H9 (cell line): ENCODE measurements at regions not wholly inside any gene's neighbourhood (a gene's known extent, or its start where the extent isn't known, plus 50 kb on each side); places are given as distances from the start of the nearest gene placed in this dataset.

Experiments
- DNase-seq: peaks from one replicate; pipeline ENCODE4 v3.0.0-alpha.2; 2017
- H2AFZ ChIP-seq: one replicate; pipeline ENCODE4 v1.6.1; 2013; ENCODE audit warnings: mild to moderate bottlenecking, low read length, control low read depth, moderate library complexity
- H2AK5ac ChIP-seq: 2 replicates; pipeline ENCODE4 v1.6.1; 2013; ENCODE audit warnings: low read length, control low read depth, mixed read lengths; ENCODE audit not compliant: insufficient read length
- H2BK120ac ChIP-seq: one replicate; pipeline ENCODE4 v1.6.1; 2013; ENCODE audit warnings: low read depth, mild to moderate bottlenecking, low read length, control low read depth, inconsistent platforms; ENCODE audit not compliant: poor library complexity, severe bottlenecking
- H2BK12ac ChIP-seq: 2 replicates; pipeline ENCODE4 v1.6.1; 2013; ENCODE audit warnings: low read length, control low read depth, mixed read lengths, low read depth; ENCODE audit not compliant: insufficient read length
- H2BK15ac ChIP-seq: 2 replicates; pipeline ENCODE4 v1.6.1; 2013; ENCODE audit warnings: low read depth, low read length, control low read depth
- H2BK20ac ChIP-seq: one replicate; pipeline ENCODE4 v1.6.1; 2013; ENCODE audit warnings: low read depth, mild to moderate bottlenecking, low read length, control low read depth, inconsistent platforms; ENCODE audit not compliant: poor library complexity, severe bottlenecking
- H2BK5ac ChIP-seq: 2 replicates; pipeline ENCODE4 v1.6.1; 2013; ENCODE audit warnings: low read length, control low read depth, mixed read lengths; ENCODE audit not compliant: insufficient read length
- H3K14ac ChIP-seq: 2 replicates; pipeline ENCODE4 v1.6.1; 2013; ENCODE audit warnings: low read length, control low read depth; ENCODE audit not compliant: insufficient read depth
- H3K18ac ChIP-seq: 2 replicates; pipeline ENCODE4 v1.6.1; 2013; ENCODE audit warnings: low read depth, mild to moderate bottlenecking, mixed read lengths, low read length, control low read depth; ENCODE audit not compliant: insufficient read length
- H3K23ac ChIP-seq: 2 replicates; pipeline ENCODE4 v1.6.1; 2013; ENCODE audit warnings: low read length, control low read depth, mixed read lengths, low read depth; ENCODE audit not compliant: insufficient read length
- H3K23me2 ChIP-seq: 2 replicates; pipeline ENCODE4 v1.6.1; 2013; ENCODE audit warnings: low read depth, mild to moderate bottlenecking, mixed read lengths, low read length, control low read depth; ENCODE audit not compliant: insufficient read length, poor library complexity, severe bottlenecking
- H3K27ac ChIP-seq: 2 replicates; pipeline ENCODE4 v1.5.1; 2013; ENCODE audit warnings: low read length, control low read depth, mixed read lengths, low read depth; ENCODE audit not compliant: insufficient read length
- H3K27me3 ChIP-seq: 2 replicates; pipeline ENCODE4 v1.6.1; 2013; ENCODE audit warnings: low read length, control low read depth, inconsistent platforms; ENCODE audit not compliant: insufficient read depth
- H3K4ac ChIP-seq: 2 replicates; pipeline ENCODE4 v1.6.1; 2013; ENCODE audit warnings: low read depth, mild to moderate bottlenecking, control low read depth, inconsistent platforms, low read length, moderate library complexity
- H3K4me1 ChIP-seq: 2 replicates; pipeline ENCODE4 v1.6.1; 2013; ENCODE audit warnings: low read length, control low read depth, inconsistent platforms; ENCODE audit not compliant: insufficient read depth
- H3K4me2 ChIP-seq: 2 replicates; pipeline ENCODE4 v1.6.1; 2013; ENCODE audit warnings: low read length, control low read depth, mixed read lengths; ENCODE audit not compliant: insufficient read length, insufficient read depth
- H3K56ac ChIP-seq: 2 replicates; pipeline ENCODE4 v1.6.1; 2013; ENCODE audit warnings: low read depth, mild to moderate bottlenecking, mixed read lengths, low read length, control low read depth; ENCODE audit not compliant: insufficient read length
- H3K79me1 ChIP-seq: 2 replicates; pipeline ENCODE4 v1.6.1; 2013; ENCODE audit warnings: low read depth, mild to moderate bottlenecking, moderate library complexity, low read length, control low read depth, inconsistent platforms; ENCODE audit not compliant: insufficient read depth, poor library complexity, severe bottlenecking
- H3K79me2 ChIP-seq: 2 replicates; pipeline ENCODE4 v1.6.1; 2013; ENCODE audit warnings: low read length, control low read depth, inconsistent platforms; ENCODE audit not compliant: insufficient read depth
- H3K9ac ChIP-seq: 2 replicates; pipeline ENCODE4 v1.6.1; 2013; ENCODE audit warnings: low read length, control low read depth, mixed read lengths; ENCODE audit not compliant: insufficient read length; ENCODE audit errors: extremely low read depth
- H3K9me3 ChIP-seq: one replicate; pipeline ENCODE4 v1.6.1; 2013; ENCODE audit warnings: low read depth, low read length, inconsistent platforms; ENCODE audit not compliant: control insufficient read depth
- H3T11ph ChIP-seq: one replicate; pipeline ENCODE4 v1.6.1; 2013; ENCODE audit warnings: mild to moderate bottlenecking, low read length, control low read depth, inconsistent platforms
- H4K20me1 ChIP-seq: one replicate; pipeline ENCODE4 v1.6.1; 2013; ENCODE audit not compliant: control insufficient read depth, insufficient read length, insufficient read depth
- H4K5ac ChIP-seq: 2 replicates; pipeline ENCODE4 v1.6.1; 2013; ENCODE audit warnings: low read depth, mild to moderate bottlenecking, mixed read lengths, low read length, control low read depth; ENCODE audit not compliant: insufficient read length
- H4K8ac ChIP-seq: replicated peaks from 2 replicates; pipeline ENCODE4 v1.6.1; 2013; ENCODE audit warnings: low read length, control low read depth, mixed read lengths, low read depth; ENCODE audit not compliant: insufficient read length
- H4K91ac ChIP-seq: 2 replicates; pipeline ENCODE4 v1.6.1; 2013; ENCODE audit warnings: low read depth, mild to moderate bottlenecking, moderate library complexity, mixed read lengths, low read length, control low read depth; ENCODE audit not compliant: insufficient read length
- H3K27ac Mint-ChIP-seq, 3 experiments: 2 replicates in 2 of 3; 3 replicates in 1 of 3; pipeline ENCODE4 v1.8.0; 2020 to 2021; ENCODE audit warnings: mixed read lengths in 3 of 3, mild to moderate bottlenecking in 1 of 3, moderate library complexity in 1 of 3
- H3K27me3 Mint-ChIP-seq: 2 replicates; pipeline ENCODE4 v1.8.0; 2021; ENCODE audit warnings: low read depth, mild to moderate bottlenecking, moderate library complexity, mixed read lengths
- H3K36me3 Mint-ChIP-seq, 3 experiments: 2 replicates in 2 of 3; 3 replicates in 1 of 3; pipeline ENCODE4 v1.8.0; 2020 to 2021; ENCODE audit warnings: low read depth in 3 of 3, mixed read lengths in 3 of 3; ENCODE audit not compliant: insufficient read depth in 1 of 3
- H3K4me1 Mint-ChIP-seq, 2 experiments: 2 replicates each; pipeline ENCODE4 v1.8.0; 2020; ENCODE audit warnings: mixed read lengths in 2 of 2
- H3K4me3 Mint-ChIP-seq, 2 experiments: 2 replicates in 1 of 2; 3 replicates in 1 of 2; pipeline ENCODE4 v1.8.0; 2020 to 2021; ENCODE audit warnings: mild to moderate bottlenecking in 2 of 2, mixed read lengths in 2 of 2, moderate library complexity in 1 of 2
- H3K9me3 Mint-ChIP-seq, 2 experiments: 2 replicates in 1 of 2; 3 replicates in 1 of 2; pipeline ENCODE4 v1.8.0; 2020; ENCODE audit warnings: mild to moderate bottlenecking in 2 of 2, mixed read lengths in 2 of 2, moderate library complexity in 1 of 2
- WGBS: extraction: QIAGEN DNeasy Blood & Tissue Kit; methylation state at CpG from one replicate; pipeline ENCODE4 v1.1.7; 2013; ENCODE audit warnings: missing lambda C conversion rate, low lambda C conversion rate, mixed read lengths; ENCODE audit not compliant: insufficient read length; ENCODE audit errors: extremely low coverage; 5-methylcytosine and 5-hydroxymethylcytosine counted together
- TF ChIP-seq, protein P1 (sequence below): fragments of 200-600 bp; sonication (generic); conservative IDR thresholded peaks from 3 replicates; pipeline ENCODE4 v1.8.0; 2021; ENCODE audit warnings: antibody characterized with exemption, mild to moderate bottlenecking

GRCh38 chr4:53920883-53921282 lies 143.5 kb downstream of the CHIC2 start:
- Histone ChIP-seq H3K4me1 (peaks cover 4% of the 10 kb centered on the region; the same call in 1 of the 2 replicates), H3K79me1 (no peaks in the 10 kb centered on the region), H3K4me2 (no peak overlapping the region), H4K5ac (no peak overlapping the region), H2BK20ac (no peak overlapping the region), H3K27ac (no peak overlapping the region), H2AK5ac (no peak overlapping the region), H3K23me2 (no peaks in the 10 kb centered on the region), H3K18ac (no peak overlapping the region), H4K20me1 (no peaks in the 10 kb centered on the region), H3K23ac (no peak overlapping the region), H2BK120ac (no peak overlapping the region), H3K9ac (no peak overlapping the region), H2BK5ac (no peak overlapping the region), H2AFZ (no peak overlapping the region), H3K27me3 (no peaks in the 10 kb centered on the region), H2BK15ac (no peak overlapping the region), H3K14ac (no peak overlapping the region), H3K79me2 (no peaks in the 10 kb centered on the region), H3K9me3 (no peaks in the 10 kb centered on the region), H3K4ac (no peak overlapping the region), H2BK12ac (no peak overlapping the region), H4K91ac (no peak overlapping the region), H3K56ac (no peak overlapping the region), H4K8ac (no peak overlapping the region), H3T11ph (no peak overlapping the region)
- no CpG with 5 or more reads among the region's 4 CpGs for WGBS
- H3K27me3 Mint-ChIP-seq, result peaks cover 10% of the 10 kb centered on the region; the same call in 1 of the 2 replicates
- no peaks in the 10 kb centered on the region for H3K9me3 Mint-ChIP-seq
- H3K27ac Mint-ChIP-seq, result no peak overlapping the region
- DNase-seq, result no peak
- H3K4me3 Mint-ChIP-seq, result no peak overlapping the region
- H3K36me3 Mint-ChIP-seq, result no peaks in the 10 kb centered on the region
- H3K4me1 Mint-ChIP-seq, result peaks cover 15 to 24% of the 10 kb centered on the region in 2 experiments
- TF ChIP-seq, protein P1, sequence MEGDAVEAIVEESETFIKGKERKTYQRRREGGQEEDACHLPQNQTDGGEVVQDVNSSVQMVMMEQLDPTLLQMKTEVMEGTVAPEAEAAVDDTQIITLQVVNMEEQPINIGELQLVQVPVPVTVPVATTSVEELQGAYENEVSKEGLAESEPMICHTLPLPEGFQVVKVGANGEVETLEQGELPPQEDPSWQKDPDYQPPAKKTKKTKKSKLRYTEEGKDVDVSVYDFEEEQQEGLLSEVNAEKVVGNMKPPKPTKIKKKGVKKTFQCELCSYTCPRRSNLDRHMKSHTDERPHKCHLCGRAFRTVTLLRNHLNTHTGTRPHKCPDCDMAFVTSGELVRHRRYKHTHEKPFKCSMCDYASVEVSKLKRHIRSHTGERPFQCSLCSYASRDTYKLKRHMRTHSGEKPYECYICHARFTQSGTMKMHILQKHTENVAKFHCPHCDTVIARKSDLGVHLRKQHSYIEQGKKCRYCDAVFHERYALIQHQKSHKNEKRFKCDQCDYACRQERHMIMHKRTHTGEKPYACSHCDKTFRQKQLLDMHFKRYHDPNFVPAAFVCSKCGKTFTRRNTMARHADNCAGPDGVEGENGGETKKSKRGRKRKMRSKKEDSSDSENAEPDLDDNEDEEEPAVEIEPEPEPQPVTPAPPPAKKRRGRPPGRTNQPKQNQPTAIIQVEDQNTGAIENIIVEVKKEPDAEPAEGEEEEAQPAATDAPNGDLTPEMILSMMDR, result no peak
